SK-N-SH treated with all-trans-retinoic acid at 6 μM for 48 hours (cell line): ENCODE measurements at regions not wholly inside any gene's neighbourhood (a gene's known extent, or its start where the extent isn't known, plus 50 kb on each side); places are given as distances from the start of the nearest gene placed in this dataset.

Source experiments
- ARNTL ChIP-seq: fragments of 450-650 bp; formaldehyde crosslinking; IDR thresholded peaks from 2 replicates; pipeline ENCODE4 v1.5.0; 2020; ENCODE audit warnings: low read depth, mild to moderate bottlenecking, moderate library complexity, borderline replicate concordance
- CREB5 ChIP-seq: fragments of 250-450 bp; sonication (Bioruptor Pico); IDR thresholded peaks from 2 replicates; pipeline ENCODE4 v1.5.1; 2020; ENCODE audit warnings: low read depth, mild to moderate bottlenecking, moderate library complexity
- ESRRG ChIP-seq: fragments of 250-450 bp; sonication (Bioruptor Pico); IDR thresholded peaks from 2 replicates; pipeline ENCODE4 v1.6.1; 2021; ENCODE audit warnings: mild to moderate bottlenecking
- PATZ1 ChIP-seq: fragments of 250-450 bp; sonication (Bioruptor Pico); IDR thresholded peaks from 2 replicates; pipeline ENCODE4 v1.8.0; 2020; ENCODE audit warnings: mild to moderate bottlenecking, moderate library complexity, borderline replicate concordance
- PPARA ChIP-seq: fragments of 250-450 bp; sonication (Bioruptor Pico); IDR thresholded peaks from 2 replicates; pipeline ENCODE4 v1.5.0; 2020; ENCODE audit warnings: mild to moderate bottlenecking, borderline replicate concordance
- RARB ChIP-seq: fragments of 250-450 bp; sonication (Bioruptor Pico); IDR thresholded peaks from 2 replicates; pipeline ENCODE4 v1.8.0; 2021; ENCODE audit warnings: mild to moderate bottlenecking, moderate library complexity
- TSHZ2 ChIP-seq: fragments of 250-450 bp; sonication (Bioruptor Pico); IDR thresholded peaks from 2 replicates; pipeline ENCODE4 v1.5.0; 2020; ENCODE audit warnings: mild to moderate bottlenecking, moderate library complexity
- ZC3H10 ChIP-seq: fragments of 250-450 bp; sonication (Bioruptor Pico); IDR thresholded peaks from 2 replicates; pipeline ENCODE4 v1.5.1; 2021; ENCODE audit warnings: mild to moderate bottlenecking, moderate library complexity

- TF ChIP-seq RARB (CRISPR knock-in tag) (no peak), ARNTL (no peak), ESRRG (CRISPR knock-in tag) (no peak), PPARA (CRISPR knock-in tag) (no peak), CREB5 (no peak), ZC3H10 (CRISPR knock-in tag) (no peak), PATZ1 (CRISPR knock-in tag) (no peak), TSHZ2 (CRISPR knock-in tag) (no peak)
Observed at GRCh38 chrX:26915064-26915463, 548.1 kb downstream of the PPP4R3C start.
